KMS-11 (cell line): ENCODE measurements at regions not wholly inside any gene's neighbourhood (a gene's known extent, or its start where the extent isn't known, plus 50 kb on each side); places are given as distances from the start of the nearest gene placed in this dataset.

Experiments used
- H2AFZ ChIP-seq: fragments of 200-600 bp; sonication (generic); 2 replicates; pipeline ENCODE4 v1.6.1; 2016; ENCODE audit warnings: antibody characterized with exemption, mixed run types, low read depth
- H3K27ac ChIP-seq: fragments of 200-600 bp; sonication (generic); 2 replicates; pipeline ENCODE4 v1.6.1; 2016; ENCODE audit warnings: mild to moderate bottlenecking, mixed run types
- H3K27me3 ChIP-seq: fragments of 200-600 bp; sonication (generic); 2 replicates; pipeline ENCODE4 v1.6.1; 2017; ENCODE audit warnings: mild to moderate bottlenecking, low read depth, mixed run types, moderate library complexity; ENCODE audit not compliant: insufficient read depth
- H3K36me3 ChIP-seq: fragments of 200-600 bp; sonication (generic); 2 replicates; pipeline ENCODE4 v1.6.1; 2017; ENCODE audit warnings: mild to moderate bottlenecking, mixed run types; ENCODE audit not compliant: insufficient read depth
- H3K4me1 ChIP-seq: fragments of 200-600 bp; sonication (generic); 2 replicates; pipeline ENCODE4 v1.6.1; 2016; ENCODE audit warnings: mild to moderate bottlenecking, low read depth, mixed run types; ENCODE audit not compliant: poor library complexity, severe bottlenecking
- H3K4me2 ChIP-seq: fragments of 200-600 bp; sonication (generic); 2 replicates; pipeline ENCODE4 v1.7.0; 2016; ENCODE audit warnings: mild to moderate bottlenecking, mixed run types
- H3K4me3 ChIP-seq: fragments of 200-600 bp; sonication (generic); IDR thresholded peaks from 2 replicates; pipeline ENCODE4 v1.6.1; 2017; ENCODE audit warnings: low read depth, low read length, mixed read lengths; ENCODE audit not compliant: insufficient read depth
- H3K79me2 ChIP-seq: fragments of 200-600 bp; sonication (generic); 2 replicates; pipeline ENCODE4 v1.6.1; 2016; ENCODE audit warnings: low read depth, mixed run types; ENCODE audit not compliant: insufficient read depth
- H3K9ac ChIP-seq: fragments of 200-600 bp; sonication (generic); 2 replicates; pipeline ENCODE4 v1.6.1; 2016; ENCODE audit warnings: mild to moderate bottlenecking, mixed run types
- H4K20me1 ChIP-seq: fragments of 200-600 bp; sonication (generic); 2 replicates; pipeline ENCODE4 v1.6.1; 2016; ENCODE audit warnings: mild to moderate bottlenecking, mixed run types; ENCODE audit not compliant: insufficient read depth
- TF ChIP-seq, protein P1 (sequence below): fragments of 200-600 bp; sonication (generic); conservative IDR thresholded peaks from 2 replicates; pipeline ENCODE4 v1.6.1; 2017; ENCODE audit warnings: low read depth, mild to moderate bottlenecking, antibody characterized with exemption, low read length, moderate library complexity, mixed read lengths

DNA sequence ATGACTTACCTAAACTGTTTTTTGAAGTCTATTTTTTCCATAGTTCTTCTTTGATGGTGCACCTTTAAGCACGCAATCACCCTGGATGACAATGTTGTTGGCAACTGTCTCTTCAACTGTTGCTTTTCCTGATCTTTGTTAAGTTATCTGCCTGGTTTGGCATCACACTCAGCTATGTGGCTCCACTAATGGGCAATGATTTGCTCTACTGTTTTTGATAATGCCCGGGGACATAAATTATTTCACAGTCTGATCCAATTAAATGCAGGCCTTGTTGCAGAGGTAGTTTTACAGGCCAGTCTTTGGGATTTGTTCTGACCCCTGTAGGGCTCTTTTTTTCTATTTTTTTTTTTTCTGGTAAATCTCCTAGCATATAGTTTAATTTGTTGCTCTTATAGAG, 436.3 kb downstream of the ZNF385D start:
- Histone ChIP-seq H3K36me3 (no peaks in the 10 kb centered on the region), H3K4me1 (no peaks in the 10 kb centered on the region), H3K4me2 (no peak overlapping the region), H3K4me3 (no peak overlapping the region), H2AFZ (no peak overlapping the region), H3K9ac (no peak overlapping the region), H4K20me1 (no peaks in the 10 kb centered on the region), H3K79me2 (no peaks in the 10 kb centered on the region), H3K27ac (no peak overlapping the region), H3K27me3 (no peaks in the 10 kb centered on the region)
- TF ChIP-seq, protein P1, sequence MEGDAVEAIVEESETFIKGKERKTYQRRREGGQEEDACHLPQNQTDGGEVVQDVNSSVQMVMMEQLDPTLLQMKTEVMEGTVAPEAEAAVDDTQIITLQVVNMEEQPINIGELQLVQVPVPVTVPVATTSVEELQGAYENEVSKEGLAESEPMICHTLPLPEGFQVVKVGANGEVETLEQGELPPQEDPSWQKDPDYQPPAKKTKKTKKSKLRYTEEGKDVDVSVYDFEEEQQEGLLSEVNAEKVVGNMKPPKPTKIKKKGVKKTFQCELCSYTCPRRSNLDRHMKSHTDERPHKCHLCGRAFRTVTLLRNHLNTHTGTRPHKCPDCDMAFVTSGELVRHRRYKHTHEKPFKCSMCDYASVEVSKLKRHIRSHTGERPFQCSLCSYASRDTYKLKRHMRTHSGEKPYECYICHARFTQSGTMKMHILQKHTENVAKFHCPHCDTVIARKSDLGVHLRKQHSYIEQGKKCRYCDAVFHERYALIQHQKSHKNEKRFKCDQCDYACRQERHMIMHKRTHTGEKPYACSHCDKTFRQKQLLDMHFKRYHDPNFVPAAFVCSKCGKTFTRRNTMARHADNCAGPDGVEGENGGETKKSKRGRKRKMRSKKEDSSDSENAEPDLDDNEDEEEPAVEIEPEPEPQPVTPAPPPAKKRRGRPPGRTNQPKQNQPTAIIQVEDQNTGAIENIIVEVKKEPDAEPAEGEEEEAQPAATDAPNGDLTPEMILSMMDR, result no peak

DNA sequence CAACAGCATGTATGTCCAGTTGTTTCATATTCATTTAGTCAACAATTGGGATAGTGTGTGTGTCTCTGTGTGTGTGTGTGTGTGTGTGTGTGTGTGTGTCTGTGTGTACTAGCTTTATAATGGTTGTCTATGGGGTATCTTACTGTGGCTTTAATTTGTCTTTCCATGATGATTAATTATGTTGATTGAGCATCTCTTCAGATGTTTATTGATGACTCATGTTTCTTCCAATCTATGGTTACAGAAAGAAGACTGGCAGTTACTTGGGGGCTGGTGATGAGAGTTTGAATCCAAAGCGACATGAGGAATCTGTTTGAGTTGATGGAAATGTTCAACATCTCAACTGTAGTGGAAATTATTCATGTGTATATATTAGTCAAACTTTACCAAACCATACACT, 440.1 kb downstream of the ZNF385D start:
- H3K27ac ChIP-seq, result no peak overlapping the region
- H4K20me1 ChIP-seq, result no peaks in the 10 kb centered on the region
- H3K27me3 ChIP-seq, result no peaks in the 10 kb centered on the region
- H2AFZ ChIP-seq, result no peak overlapping the region
- H3K4me2 ChIP-seq, result no peak overlapping the region
- H3K79me2 ChIP-seq, result no peaks in the 10 kb centered on the region
- TF ChIP-seq, protein P1, result no peak
- H3K4me3 ChIP-seq, result no peak overlapping the region
- no peak overlapping the region for H3K9ac ChIP-seq
- H3K4me1 ChIP-seq, result no peaks in the 10 kb centered on the region
- H3K36me3 ChIP-seq, result no peaks in the 10 kb centered on the region

DNA sequence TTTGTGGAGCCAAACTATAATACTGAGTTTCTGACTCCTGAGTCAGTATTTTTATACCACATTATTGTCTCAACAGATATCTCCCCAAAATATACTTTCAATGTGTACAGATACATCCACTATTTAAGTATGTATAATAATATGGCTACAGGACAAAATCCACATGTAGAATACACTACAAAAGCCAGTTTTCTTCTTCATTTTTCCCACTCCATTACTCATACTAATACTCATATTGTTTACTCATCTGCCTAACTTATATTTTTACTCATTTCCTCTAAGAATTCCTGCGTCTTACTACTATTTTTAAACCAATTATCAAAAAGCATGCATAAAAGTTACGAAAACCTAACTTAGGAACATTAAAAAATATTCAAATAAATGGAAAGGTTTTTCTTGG, 440.8 kb downstream of the ZNF385D start:
- no peaks in the 10 kb centered on the region for H3K4me1 ChIP-seq
- H3K36me3 ChIP-seq, result no peaks in the 10 kb centered on the region
- TF ChIP-seq, protein P1, result no peak
- H3K4me3 ChIP-seq, result no peak overlapping the region
- H3K79me2 ChIP-seq, result no peaks in the 10 kb centered on the region
- no peak overlapping the region for H3K9ac ChIP-seq
- no peaks in the 10 kb centered on the region for H3K27me3 ChIP-seq
- H3K27ac ChIP-seq, result no peak overlapping the region
- no peak overlapping the region for H3K4me2 ChIP-seq
- H2AFZ ChIP-seq, result no peak overlapping the region
- no peaks in the 10 kb centered on the region for H4K20me1 ChIP-seq

DNA sequence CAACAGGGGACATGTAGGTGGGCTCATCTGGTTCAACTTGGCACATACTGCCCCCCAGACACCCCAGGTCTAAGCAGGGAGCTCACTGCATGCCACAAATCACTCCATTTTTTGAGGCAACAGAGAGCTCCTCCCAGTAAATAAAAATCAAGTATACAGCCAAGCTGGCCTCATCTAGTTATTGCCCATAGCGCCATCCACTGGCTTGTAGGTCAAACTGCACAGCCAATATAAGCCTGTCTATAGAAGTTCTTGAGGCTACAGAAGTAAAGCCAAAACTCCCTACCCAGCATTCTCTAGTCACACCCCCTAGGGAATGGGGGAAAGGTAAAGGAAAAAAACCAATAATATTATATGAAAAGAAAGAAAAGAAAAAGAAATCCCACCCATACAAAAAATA, 453.7 kb downstream of the ZNF385D start:
- H3K4me2 ChIP-seq, result no peak overlapping the region
- H3K9ac ChIP-seq, result no peak overlapping the region
- H3K36me3 ChIP-seq, result no peaks in the 10 kb centered on the region
- H3K4me3 ChIP-seq, result no peak overlapping the region
- no peaks in the 10 kb centered on the region for H3K4me1 ChIP-seq
- H2AFZ ChIP-seq, result no peak overlapping the region
- TF ChIP-seq, protein P1, result no peak
- no peak overlapping the region for H3K27ac ChIP-seq
- no peaks in the 10 kb centered on the region for H3K79me2 ChIP-seq
- no peaks in the 10 kb centered on the region for H4K20me1 ChIP-seq
- no peaks in the 10 kb centered on the region for H3K27me3 ChIP-seq

DNA sequence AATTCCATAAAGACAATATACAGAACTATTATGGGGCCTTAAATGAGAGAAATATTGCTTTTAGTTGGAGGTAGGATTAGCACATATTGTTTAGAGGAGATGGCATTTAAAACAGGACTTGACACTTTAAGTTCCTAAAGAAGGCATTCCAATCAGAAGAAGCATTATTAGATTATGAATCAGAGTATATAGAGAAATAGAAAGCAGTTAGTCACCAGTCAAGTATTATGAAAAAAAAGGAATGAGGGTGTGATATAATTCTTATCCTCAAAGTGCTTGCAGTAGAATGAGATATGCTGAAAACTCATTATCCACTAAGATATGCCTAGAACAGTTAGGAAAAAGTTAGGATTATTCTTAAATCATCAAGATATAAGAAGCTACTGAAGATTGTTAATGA, 456.2 kb downstream of the ZNF385D start:
- no peak overlapping the region for H3K9ac ChIP-seq
- no peaks in the 10 kb centered on the region for H4K20me1 ChIP-seq
- H3K4me2 ChIP-seq, result no peak overlapping the region
- H2AFZ ChIP-seq, result no peak overlapping the region
- H3K4me3 ChIP-seq, result no peak overlapping the region
- no peaks in the 10 kb centered on the region for H3K27me3 ChIP-seq
- H3K27ac ChIP-seq, result no peak overlapping the region
- H3K4me1 ChIP-seq, result no peaks in the 10 kb centered on the region
- H3K36me3 ChIP-seq, result no peaks in the 10 kb centered on the region
- H3K79me2 ChIP-seq, result no peaks in the 10 kb centered on the region
- TF ChIP-seq, protein P1, result no peak
